Fibroblast of lung (primary cell): ENCODE measurements at regions not wholly inside any gene's neighbourhood (a gene's known extent, or its start where the extent isn't known, plus 50 kb on each side); places are given as distances from the start of the nearest gene placed in this dataset.

Experiments
- DNase-seq, 2 donors: peaks; one replicate each; pipeline versions ENCODE4 v3.0.0 to v3.0.0-alpha.2; 2010; ENCODE audit warnings: low read depth in 2 of 2
- H2AFZ ChIP-seq: 2 replicates; pipeline ENCODE4 v1.5.1; 2012; ENCODE audit warnings: low read length, control low read depth, inconsistent platforms
- H3K27ac ChIP-seq: 2 replicates; pipeline ENCODE4 v1.5.1; 2011; ENCODE audit warnings: low read length, control low read depth; ENCODE audit not compliant: insufficient read depth
- H3K27me3 ChIP-seq: 2 replicates; pipeline ENCODE4 v1.5.1; 2011; ENCODE audit warnings: mild to moderate bottlenecking, low read length; ENCODE audit not compliant: control insufficient read depth, insufficient read depth
- H3K36me3 ChIP-seq: 2 replicates; pipeline ENCODE4 v1.5.1; 2011; ENCODE audit warnings: low read length; ENCODE audit not compliant: control insufficient read depth, insufficient read depth
- H3K4me1 ChIP-seq: 2 replicates; pipeline ENCODE4 v1.5.1; 2011; ENCODE audit warnings: low read length; ENCODE audit not compliant: control insufficient read depth, insufficient read depth; ENCODE audit errors: extremely low read depth
- H3K4me2 ChIP-seq: 2 replicates; pipeline ENCODE4 v1.5.1; 2011; ENCODE audit warnings: low read length, control low read depth; ENCODE audit not compliant: insufficient read depth; ENCODE audit errors: extremely low read depth
- H3K4me3 ChIP-seq, 4 experiments: fragments of 200-600 bp in 1 of 4; sonication (generic) in 1 of 4; replicated peaks in 1 of 4; 2 replicates each; pipeline ENCODE4 v1.5.1; 2011 to 2016; ENCODE audit warnings: low read length in 4 of 4, low read depth in 3 of 4, mild to moderate bottlenecking in 3 of 4, control low read depth in 2 of 4, inconsistent platforms in 1 of 4, mixed read lengths in 1 of 4; ENCODE audit not compliant: insufficient read depth in 1 of 4; ENCODE audit errors: control extremely low read depth in 1 of 4
- H3K79me2 ChIP-seq: 2 replicates; pipeline ENCODE4 v1.5.1; 2012; ENCODE audit warnings: mild to moderate bottlenecking, low read length, inconsistent platforms; ENCODE audit not compliant: control insufficient read depth, insufficient read depth
- H3K9ac ChIP-seq: 2 replicates; pipeline ENCODE4 v1.5.1; 2011; ENCODE audit warnings: mild to moderate bottlenecking, low read length, control low read depth; ENCODE audit not compliant: insufficient read depth
- H3K9me3 ChIP-seq: 2 replicates; pipeline ENCODE4 v1.5.1; 2012; ENCODE audit warnings: low read depth, low read length; ENCODE audit not compliant: control insufficient read depth, insufficient read depth
- H4K20me1 ChIP-seq: 2 replicates; pipeline ENCODE4 v1.5.1; 2011; ENCODE audit warnings: low read length; ENCODE audit not compliant: control insufficient read depth, insufficient read depth; ENCODE audit errors: extremely low read depth
- EZH2 ChIP-seq: IDR thresholded peaks from 2 replicates; pipeline ENCODE4 v1.5.1; 2012; ENCODE audit warnings: low read length, control low read depth, mild to moderate bottlenecking; ENCODE audit errors: missing control alignments
- TF ChIP-seq, protein P1 (sequence below), 2 donors: IDR thresholded peaks in 1 of 2; conservative IDR thresholded peaks in 1 of 2; 1 replicate in 1 of 2; 2 replicates in 1 of 2; pipeline ENCODE4 v1.5.1; 2011 to 2012; ENCODE audit warnings: low read length in 2 of 2, control low read depth in 1 of 2, inconsistent platforms in 1 of 2, low read depth in 1 of 2, mild to moderate bottlenecking in 1 of 2

DNA sequence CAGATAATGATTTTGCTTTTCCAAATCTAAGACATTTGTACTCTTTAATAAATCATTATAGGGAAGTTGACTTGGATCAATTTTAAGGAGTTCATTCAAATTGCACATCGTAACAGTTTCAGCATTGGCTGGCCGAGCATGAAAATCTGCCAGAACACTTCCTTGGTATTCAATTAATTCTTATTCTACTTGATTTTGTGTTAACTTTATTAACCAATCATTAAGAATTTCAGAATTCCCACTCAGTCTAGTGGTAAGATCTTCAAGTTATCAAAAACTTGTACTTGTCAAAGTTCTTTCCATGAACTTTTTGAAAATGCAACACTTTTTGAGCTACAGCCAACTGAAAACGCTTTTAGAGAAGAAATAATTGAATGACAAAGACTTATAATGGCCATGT lies 565.8 kb downstream of the TLE1 start:
- Histone ChIP-seq H3K79me2 (no peaks in the 10 kb centered on the region), H4K20me1 (no peaks in the 10 kb centered on the region), H2AFZ (no peak overlapping the region), H3K9ac (no peak overlapping the region), H3K9me3 (no peaks in the 10 kb centered on the region), H3K36me3 (no peaks in the 10 kb centered on the region), H3K27ac (no peak overlapping the region), H3K4me3 (no peak overlapping the region), H3K4me2 (no peak overlapping the region), H3K27me3 (no peaks in the 10 kb centered on the region), H3K4me1 (no peaks in the 10 kb centered on the region)
- DNase-seq, result no peak
- TF ChIP-seq, protein P1, sequence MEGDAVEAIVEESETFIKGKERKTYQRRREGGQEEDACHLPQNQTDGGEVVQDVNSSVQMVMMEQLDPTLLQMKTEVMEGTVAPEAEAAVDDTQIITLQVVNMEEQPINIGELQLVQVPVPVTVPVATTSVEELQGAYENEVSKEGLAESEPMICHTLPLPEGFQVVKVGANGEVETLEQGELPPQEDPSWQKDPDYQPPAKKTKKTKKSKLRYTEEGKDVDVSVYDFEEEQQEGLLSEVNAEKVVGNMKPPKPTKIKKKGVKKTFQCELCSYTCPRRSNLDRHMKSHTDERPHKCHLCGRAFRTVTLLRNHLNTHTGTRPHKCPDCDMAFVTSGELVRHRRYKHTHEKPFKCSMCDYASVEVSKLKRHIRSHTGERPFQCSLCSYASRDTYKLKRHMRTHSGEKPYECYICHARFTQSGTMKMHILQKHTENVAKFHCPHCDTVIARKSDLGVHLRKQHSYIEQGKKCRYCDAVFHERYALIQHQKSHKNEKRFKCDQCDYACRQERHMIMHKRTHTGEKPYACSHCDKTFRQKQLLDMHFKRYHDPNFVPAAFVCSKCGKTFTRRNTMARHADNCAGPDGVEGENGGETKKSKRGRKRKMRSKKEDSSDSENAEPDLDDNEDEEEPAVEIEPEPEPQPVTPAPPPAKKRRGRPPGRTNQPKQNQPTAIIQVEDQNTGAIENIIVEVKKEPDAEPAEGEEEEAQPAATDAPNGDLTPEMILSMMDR (conservative IDR thresholded peaks at IDR 0.05 in 1 of 2, IDR thresholded peaks at IDR 0.05 in 1 of 2; ENCODE audit: low read depth in 1 of 2, low read length in 2 of 2), result no peak

DNA sequence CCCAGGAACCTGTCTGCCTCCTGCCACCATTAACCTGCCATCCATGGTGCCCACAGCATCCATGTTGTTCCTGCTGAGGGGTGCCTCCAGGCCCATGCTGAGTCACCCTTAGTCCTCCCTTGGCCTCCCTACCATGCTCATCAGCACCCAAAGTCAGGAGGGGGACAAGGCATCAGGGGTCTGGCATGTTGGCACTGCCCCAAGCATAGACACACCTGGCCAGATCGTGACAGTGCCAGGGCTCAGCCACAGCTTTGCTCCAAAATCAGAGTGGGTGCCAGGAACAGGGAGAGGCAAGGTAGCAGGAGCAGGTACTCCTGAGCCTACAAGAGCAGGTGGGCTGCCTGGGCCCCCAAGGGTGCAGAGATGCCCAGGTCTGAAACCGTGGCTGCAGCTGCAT lies 566.6 kb downstream of the TLE1 start:
- TF ChIP-seq, protein P1 (conservative IDR thresholded peaks at IDR 0.05 in 1 of 2, IDR thresholded peaks at IDR 0.05 in 1 of 2; ENCODE audit: low read depth in 1 of 2, low read length in 2 of 2), result no peak
- no peak for TF ChIP-seq EZH2
- H3K27me3 ChIP-seq, result no peaks in the 10 kb centered on the region
- no peak for DNase-seq

DNA sequence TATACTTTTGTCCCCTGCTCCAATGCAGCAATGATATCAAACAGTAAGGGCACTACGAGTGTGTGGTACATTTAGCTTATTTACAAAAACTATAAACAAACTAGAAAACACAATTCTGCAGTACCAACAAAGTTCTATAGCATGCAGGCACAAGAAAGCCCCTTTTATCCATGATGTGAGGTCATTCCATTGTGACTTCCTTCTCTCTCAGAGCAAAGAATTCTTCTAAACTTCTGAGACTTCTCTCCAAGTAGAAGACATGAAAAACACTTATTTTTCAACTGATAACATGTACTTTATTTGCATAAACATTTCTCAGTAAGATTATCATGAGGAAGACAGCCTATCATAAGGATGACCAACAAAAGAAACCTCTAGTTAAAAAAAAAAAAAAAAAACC lies 569.8 kb downstream of the TLE1 start:
- no peaks in the 10 kb centered on the region for H4K20me1 ChIP-seq
- TF ChIP-seq, protein P1 (conservative IDR thresholded peaks at IDR 0.05 in 1 of 2, IDR thresholded peaks at IDR 0.05 in 1 of 2; ENCODE audit: low read depth in 1 of 2, low read length in 2 of 2), result no peak
- TF ChIP-seq EZH2, result no peak
- H3K27ac ChIP-seq, result no peak overlapping the region
- no peak overlapping the region for H3K4me2 ChIP-seq
- H3K9me3 ChIP-seq, result no peaks in the 10 kb centered on the region
- no peaks in the 10 kb centered on the region for H3K36me3 ChIP-seq
- DNase-seq, result no peak
- no peaks in the 10 kb centered on the region for H3K4me1 ChIP-seq
- H3K9ac ChIP-seq, result no peak overlapping the region
- H2AFZ ChIP-seq, result no peak overlapping the region
- H3K4me3 ChIP-seq, result no peak overlapping the region
- no peaks in the 10 kb centered on the region for H3K79me2 ChIP-seq
- H3K27me3 ChIP-seq, result no peaks in the 10 kb centered on the region

More for the DNA sequence above, 566.6 kb downstream of the TLE1 start:
- no peaks in the 10 kb centered on the region for H3K9me3 ChIP-seq
- no peaks in the 10 kb centered on the region for H3K79me2 ChIP-seq
- H3K9ac ChIP-seq, result no peak overlapping the region
- H2AFZ ChIP-seq, result no peak overlapping the region
- H3K4me2 ChIP-seq, result no peak overlapping the region
- H3K4me3 ChIP-seq, result no peak overlapping the region
- H4K20me1 ChIP-seq, result no peaks in the 10 kb centered on the region
- no peak overlapping the region for H3K27ac ChIP-seq
- H3K36me3 ChIP-seq, result no peaks in the 10 kb centered on the region
- no peaks in the 10 kb centered on the region for H3K4me1 ChIP-seq
